GM12875 (cell line): ENCODE measurements at regions not wholly inside any gene's neighbourhood (a gene's known extent, or its start where the extent isn't known, plus 50 kb on each side); places are given as distances from the start of the nearest gene placed in this dataset.

Experiments used
- H3K4me3 ChIP-seq: one replicate; pipeline ENCODE4 v1.5.1; 2011; ENCODE audit warnings: low read depth, low read length, control low read depth
- TF ChIP-seq, protein P1 (sequence below): IDR thresholded peaks from 2 replicates; pipeline ENCODE4 v1.5.1; 2011; ENCODE audit warnings: low read depth, mild to moderate bottlenecking, control low read depth, inconsistent platforms, low read length, moderate library complexity, borderline replicate concordance; ENCODE audit not compliant: insufficient read depth

DNA sequence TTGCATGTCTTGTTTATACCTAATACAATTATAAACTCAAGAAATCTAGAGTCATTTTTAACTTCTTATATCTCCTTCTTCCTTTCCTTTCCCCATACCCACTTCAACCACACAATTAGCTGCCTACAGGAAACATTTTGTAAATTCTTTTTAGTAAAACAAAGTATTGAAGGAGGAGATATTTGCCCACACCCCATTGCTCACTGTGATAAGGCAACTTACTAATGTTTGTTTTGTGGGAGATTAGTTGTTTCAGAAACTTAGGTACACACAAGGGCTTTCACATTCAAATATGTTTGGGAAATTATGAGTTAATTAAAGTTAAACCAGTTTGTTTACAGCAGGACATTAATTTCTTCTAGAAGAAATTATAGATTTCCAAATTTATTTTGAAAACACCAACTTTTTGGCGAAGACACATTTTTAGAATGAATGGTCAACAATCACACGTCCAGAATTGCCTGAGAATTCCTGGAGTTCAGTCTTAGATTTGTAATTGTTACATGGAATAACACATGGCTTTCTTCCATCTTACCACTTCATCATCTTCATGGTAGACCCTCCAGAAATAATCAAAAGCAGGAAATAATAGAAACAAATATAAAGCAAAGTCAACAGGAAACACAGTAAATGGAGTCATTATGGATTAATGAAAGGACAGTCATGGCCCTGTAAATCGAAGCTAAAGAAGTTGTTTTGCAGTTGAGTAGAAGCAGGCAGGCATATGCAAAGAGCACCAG is 62.5 kb upstream of the RAB27B start:
- TF ChIP-seq, protein P1, sequence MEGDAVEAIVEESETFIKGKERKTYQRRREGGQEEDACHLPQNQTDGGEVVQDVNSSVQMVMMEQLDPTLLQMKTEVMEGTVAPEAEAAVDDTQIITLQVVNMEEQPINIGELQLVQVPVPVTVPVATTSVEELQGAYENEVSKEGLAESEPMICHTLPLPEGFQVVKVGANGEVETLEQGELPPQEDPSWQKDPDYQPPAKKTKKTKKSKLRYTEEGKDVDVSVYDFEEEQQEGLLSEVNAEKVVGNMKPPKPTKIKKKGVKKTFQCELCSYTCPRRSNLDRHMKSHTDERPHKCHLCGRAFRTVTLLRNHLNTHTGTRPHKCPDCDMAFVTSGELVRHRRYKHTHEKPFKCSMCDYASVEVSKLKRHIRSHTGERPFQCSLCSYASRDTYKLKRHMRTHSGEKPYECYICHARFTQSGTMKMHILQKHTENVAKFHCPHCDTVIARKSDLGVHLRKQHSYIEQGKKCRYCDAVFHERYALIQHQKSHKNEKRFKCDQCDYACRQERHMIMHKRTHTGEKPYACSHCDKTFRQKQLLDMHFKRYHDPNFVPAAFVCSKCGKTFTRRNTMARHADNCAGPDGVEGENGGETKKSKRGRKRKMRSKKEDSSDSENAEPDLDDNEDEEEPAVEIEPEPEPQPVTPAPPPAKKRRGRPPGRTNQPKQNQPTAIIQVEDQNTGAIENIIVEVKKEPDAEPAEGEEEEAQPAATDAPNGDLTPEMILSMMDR: no peak
- H3K4me3 ChIP-seq: no peak overlapping the region

DNA sequence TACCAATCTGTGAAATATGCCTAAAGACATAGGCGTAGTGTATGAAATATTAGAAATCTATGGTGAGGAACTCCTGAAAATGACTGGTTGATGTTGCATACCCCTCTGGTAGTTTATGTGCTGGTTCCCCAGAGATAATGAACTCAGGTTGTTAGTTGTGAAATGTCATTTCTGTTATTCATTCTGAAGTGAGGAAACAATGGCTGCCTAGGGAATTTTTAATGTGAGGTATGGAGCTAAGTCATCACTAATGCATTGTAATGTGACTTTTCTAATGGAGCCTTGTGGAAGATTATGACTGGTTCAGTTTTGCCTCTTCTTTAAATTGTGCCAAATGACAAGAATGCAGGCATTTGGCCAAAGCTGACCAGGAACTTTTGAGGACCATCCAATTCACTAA is 61.6 kb upstream of the RAB27B start:
- TF ChIP-seq, protein P1: no peak
- H3K4me3 ChIP-seq: no peak overlapping the region

DNA sequence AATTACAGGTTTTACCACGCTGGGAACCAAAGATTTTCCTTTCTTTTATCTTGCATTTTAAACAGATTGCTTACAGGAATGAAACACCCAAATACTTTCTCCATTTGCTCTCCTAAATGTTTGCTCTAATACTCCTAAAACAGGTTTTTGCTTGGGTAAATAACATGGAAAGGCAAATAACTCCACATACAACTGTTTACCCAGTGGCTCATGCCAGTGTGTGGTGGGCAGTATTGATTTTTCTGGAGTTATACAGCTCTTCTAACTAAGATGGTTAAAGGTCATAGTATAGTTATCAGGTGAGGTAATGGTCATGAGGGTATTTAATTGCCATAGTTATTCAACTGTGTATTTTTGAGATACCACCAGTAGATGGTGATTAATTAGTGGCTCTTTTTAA is 61.2 kb upstream of the RAB27B start:
- TF ChIP-seq, protein P1: no peak
- no peak overlapping the region for H3K4me3 ChIP-seq

DNA sequence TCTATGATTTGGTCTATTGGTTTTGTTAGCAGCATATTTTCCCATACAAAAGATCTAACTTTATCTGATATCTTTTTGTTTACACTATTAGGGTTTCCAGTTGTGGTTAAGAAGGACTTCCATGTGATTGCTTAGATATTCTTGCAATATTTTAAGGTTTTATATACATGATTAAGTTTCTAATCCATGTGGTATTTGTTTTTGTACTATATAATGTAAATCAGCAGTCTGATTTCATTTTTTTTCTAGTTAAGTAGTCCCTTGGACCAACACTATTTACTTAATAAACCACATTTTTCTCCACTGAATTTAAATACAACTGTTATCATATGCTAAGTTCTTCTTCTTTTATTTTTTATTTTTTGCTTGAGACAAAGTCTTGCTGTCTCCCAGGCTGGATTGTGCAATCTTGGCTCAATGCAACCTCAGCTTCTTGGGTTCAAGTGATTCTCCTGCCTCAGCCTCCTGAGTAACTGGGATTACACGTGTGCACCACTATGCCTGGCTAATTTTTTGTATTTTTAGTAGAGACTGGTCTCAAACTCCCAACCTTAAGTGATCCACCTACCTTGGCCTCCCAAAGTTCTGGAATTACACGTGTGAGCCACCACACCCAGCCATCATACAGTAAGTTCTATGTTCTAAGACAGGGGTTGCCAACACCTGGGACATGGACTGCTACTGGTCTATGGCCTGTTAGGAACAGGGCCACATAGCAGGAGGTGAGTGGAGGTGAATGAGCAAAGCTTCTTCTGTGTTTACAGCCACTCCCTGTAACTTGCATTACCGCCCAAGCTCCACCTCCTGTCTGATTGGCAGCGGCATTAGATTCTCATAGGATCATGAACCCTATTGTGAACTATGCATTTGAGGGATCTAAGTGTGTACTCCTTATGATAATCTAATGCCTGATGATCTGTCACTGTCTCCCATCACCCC is 58.5 kb upstream of the RAB27B start:
- no peak overlapping the region for H3K4me3 ChIP-seq
- TF ChIP-seq, protein P1: no peak

DNA sequence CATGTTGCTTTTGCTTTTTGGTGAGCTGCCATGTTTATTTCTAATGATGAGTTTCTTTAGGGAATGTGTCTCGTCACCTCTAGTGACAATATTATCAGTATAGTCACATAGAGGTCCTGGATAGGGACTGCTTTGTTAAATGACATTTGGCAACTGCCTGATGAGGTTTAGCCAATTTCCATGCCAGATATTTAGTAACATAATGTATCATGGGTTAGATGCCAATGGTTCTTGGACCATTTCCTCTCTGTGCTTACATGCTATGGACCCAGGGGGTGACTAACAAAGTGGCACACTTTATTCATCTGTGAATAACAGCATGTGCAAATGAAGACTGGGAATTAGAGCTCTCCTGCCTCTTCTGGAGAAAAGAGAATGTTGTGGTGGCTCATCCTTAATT is 56.2 kb upstream of the RAB27B start:
- TF ChIP-seq, protein P1: no peak
- H3K4me3 ChIP-seq: no peak overlapping the region

DNA sequence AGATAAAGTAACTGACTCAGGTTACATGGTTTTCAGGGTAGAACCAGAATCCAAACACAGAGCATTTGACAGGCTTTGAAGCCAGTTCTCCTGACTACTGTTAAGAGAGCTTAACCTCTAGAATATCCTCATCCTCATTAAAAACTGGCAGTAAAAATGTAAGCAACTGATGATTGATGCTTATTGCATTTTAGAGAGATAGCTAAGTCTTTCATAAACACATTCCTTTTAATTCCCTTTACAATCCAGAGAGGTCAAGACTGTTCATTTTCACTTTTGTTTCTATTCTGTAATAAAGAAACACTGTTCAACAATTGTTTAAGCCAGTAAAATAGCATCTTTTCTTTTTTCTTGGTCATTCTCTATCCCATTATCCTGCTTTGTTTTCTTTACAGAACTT is 53.9 kb upstream of the RAB27B start:
- TF ChIP-seq, protein P1: no peak
- no peak overlapping the region for H3K4me3 ChIP-seq
